ENCODE measurements at regions not wholly inside any gene's neighbourhood (a gene's known extent, or its start where the extent isn't known, plus 50 kb on each side); places are given as distances from the start of the nearest gene placed in this dataset.

- TF ChIP-seq CTCF (IDR thresholded peaks at IDR 0.05 in 8 of 11, conservative IDR thresholded peaks at IDR 0.05 in 3 of 11) (no peak), POLR2A (IDR thresholded peaks at IDR 0.05) (no peak), POLR2AphosphoS5 (IDR thresholded peaks at IDR 0.05) (no peak)
Observed at GRCh38 chr13:54263868-54264267, 1235.3 kb downstream of the OLFM4 start.

Measured in spleen (tissue), 7 donors.